ENCODE measurements at regions not wholly inside any gene's neighbourhood (a gene's known extent, or its start where the extent isn't known, plus 50 kb on each side); places are given as distances from the start of the nearest gene placed in this dataset.

- no peak for TF ChIP-seq CTCF (IDR thresholded peaks at IDR 0.05)
- no peak for TF ChIP-seq POLR2A (IDR thresholded peaks at IDR 0.05)
- no peak for TF ChIP-seq EP300 (IDR thresholded peaks at IDR 0.05)
These were observed 197.2 kb upstream of the SOX4 start for GRCh38 chr6:21396313-21396712.
